DND-41 (cell line): ENCODE measurements at regions not wholly inside any gene's neighbourhood (a gene's known extent, or its start where the extent isn't known, plus 50 kb on each side); places are given as distances from the start of the nearest gene placed in this dataset.

ENCODE experiments used
- CTCF ChIP-seq: IDR thresholded peaks from 2 replicates; pipeline ENCODE4 v1.5.1; 2012; ENCODE audit warnings: borderline replicate concordance, low read length, moderate library complexity, mild to moderate bottlenecking; ENCODE audit not compliant: poor library complexity, severe bottlenecking; ENCODE audit errors: extremely low read depth
- EZH2 ChIP-seq: IDR thresholded peaks from 3 replicates; pipeline ENCODE4 v1.6.1; 2012; ENCODE audit warnings: borderline replicate concordance, low read depth, mild to moderate bottlenecking, moderate library complexity, low read length, inconsistent platforms; ENCODE audit not compliant: severe bottlenecking

GRCh38 chr1:88523854-88524528, 160.1 kb upstream of the PKN2 start:
- TF ChIP-seq CTCF (no peak), EZH2 (no peak)
